GM19372 (cell line): ENCODE measurements at regions not wholly inside any gene's neighbourhood (a gene's known extent, or its start where the extent isn't known, plus 50 kb on each side); places are given as distances from the start of the nearest gene placed in this dataset.

ENCODE experiments used
- ATAC-seq: cut with Tn5 transposase; IDR thresholded peaks from one replicate; pipeline ENCODE4 v1.9.1; 2021; ENCODE audit warnings: mild to moderate bottlenecking, low read depth, moderate library complexity; ENCODE audit not compliant: unreplicated experiment

DNA sequence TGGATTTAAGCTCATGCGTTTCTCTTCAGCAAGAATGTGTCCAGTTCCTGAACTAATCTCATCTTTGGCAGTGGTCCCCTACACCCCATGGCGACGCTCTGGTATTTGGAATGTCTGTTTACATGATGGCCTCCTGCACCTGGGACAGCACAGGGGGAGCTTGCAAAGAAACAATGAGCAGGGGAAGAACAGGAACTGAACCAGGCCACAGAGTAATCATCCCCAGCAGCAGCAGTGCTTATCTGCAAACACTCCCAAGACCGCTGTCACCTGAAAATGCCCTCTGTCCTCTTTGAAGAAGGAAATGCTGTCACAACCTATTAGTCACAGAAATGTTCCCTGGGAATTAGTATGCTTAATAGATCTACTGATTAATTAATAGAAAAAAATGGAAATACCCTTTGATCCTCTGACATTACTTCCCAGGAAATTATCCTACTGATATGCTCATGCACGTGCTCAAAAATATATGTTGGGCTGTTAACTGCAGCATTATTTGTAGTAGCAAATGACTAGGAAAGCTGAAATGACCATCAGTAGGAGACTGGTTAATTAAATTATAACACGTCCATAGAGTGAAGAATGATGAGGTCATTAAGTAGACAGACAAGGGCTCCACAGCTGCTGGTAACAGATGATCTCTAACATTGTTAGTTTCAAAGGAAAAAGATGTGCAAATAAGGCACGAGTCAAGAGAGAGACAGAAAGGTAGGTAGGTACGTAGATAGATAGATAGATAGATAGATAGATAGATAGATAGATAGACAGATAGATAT, 279.3 kb upstream of the FLRT2 start:
- ATAC-seq, result no peak

GRCh38 chr14:85252011-85252410, 277.9 kb upstream of the FLRT2 start:
- ATAC-seq, result no peak

GRCh38 chr14:85254711-85255110, 275.2 kb upstream of the FLRT2 start:
- ATAC-seq, result no peak

DNA sequence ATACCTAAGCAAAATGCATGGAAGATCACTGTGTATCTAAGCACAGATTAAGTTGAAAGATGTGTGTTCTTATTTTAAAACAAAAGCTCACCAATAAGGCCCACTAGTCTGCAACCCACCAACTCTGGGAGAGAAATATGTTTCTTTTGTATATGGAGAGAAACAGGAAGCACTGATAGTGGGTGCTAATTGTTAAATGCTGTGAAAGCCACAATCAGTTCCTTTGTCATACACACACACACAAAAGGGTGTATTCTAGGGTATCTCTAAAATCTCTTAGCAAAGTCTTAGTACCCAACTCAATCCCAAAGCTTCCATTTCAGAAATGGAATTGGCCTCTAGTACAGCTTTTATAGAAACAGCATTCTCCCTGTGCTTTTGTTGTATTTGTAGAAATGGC, 272.7 kb upstream of the FLRT2 start:
- no peak for ATAC-seq

GRCh38 chr14:85263916-85264675, 265.8 kb upstream of the FLRT2 start:
- no peak for ATAC-seq

DNA sequence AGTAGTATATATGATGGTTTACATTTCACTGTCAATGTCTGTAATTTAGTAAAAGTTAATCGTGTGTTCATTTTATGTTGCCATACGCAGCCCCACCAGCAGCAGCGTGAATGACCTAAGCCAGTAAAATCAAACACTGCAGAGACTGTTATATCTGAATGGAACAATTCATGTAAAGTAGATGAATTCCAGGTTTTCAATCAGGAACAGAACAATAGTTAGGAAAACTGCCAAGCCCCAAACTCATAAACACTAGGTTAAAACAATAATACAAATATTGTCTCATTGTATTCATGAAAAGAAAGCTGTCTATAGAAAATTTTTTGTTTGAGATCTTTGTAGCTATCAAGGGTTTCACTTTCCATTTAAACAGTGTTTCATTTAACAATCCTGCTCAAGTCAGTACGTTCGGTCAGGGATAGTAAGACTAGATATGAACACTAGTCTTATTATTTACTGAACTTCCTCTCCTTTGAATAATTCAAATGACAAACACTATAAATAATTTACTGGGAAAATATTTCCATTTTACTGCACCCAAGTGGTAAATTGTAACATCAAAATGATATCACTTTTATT, 256.8 kb upstream of the FLRT2 start:
- no peak for ATAC-seq

- no peak for ATAC-seq
Measured at GRCh38 chr14:85273952-85274351, 256.0 kb upstream of the FLRT2 start.

DNA sequence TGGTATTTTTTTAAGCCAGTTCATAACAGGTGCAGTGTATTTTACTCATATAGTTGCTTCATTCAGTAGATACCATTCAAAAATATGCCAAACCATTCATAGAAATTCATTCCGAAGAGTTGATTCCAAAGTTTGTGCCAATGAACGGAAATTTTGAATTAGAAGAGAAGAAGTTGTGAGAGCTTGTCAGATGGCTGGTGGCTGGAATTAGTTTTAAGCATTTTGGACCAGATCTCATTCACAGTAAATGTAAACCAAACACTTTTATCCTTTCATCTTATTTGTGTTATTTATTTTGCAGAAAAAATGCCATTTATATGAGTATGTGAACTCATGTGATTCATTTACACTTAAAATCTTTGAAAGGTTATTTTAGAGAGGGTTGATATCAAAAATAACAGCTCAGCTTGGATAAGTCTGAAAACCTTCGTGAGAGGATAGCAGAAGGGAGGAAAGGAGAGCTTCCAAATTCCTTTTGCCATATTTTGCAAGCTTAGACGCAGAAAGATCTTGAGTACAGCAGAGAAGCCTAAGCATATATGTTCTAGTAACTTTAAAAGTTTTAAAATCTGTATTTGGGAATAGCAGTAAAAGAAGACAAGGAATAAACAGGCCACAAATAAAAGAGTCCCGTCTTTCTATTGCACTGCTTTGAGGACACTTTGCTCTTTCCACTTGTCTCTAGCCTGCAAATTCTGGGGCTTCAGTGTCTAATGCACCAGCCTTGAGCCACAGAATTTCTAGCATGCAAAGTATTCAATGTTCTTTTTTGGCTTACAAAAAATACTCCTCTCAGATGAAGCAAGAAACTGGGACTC, 253.6 kb upstream of the FLRT2 start:
- ATAC-seq, result no peak

- ATAC-seq, result no peak
Measured at GRCh38 chr14:85276979-85277228, 253.0 kb upstream of the FLRT2 start.

DNA sequence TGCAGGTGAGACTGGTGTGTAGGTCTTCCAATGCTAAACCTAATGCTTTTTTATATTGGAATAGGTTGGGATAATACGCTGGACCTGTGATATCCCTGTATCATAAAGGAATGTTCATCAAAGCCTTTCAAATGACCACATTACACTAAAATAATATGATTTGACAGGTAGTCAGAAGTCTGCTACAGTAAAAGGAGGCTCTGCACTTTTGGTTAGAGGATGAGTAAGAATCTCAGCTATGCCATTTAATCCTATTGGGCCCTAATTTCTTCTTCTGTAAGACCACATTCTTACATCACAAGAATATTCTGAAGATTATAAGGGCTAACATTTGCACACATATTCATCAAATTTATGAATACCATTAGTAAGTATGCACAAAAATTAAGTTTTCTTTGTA, 250.5 kb upstream of the FLRT2 start:
- no peak for ATAC-seq

DNA sequence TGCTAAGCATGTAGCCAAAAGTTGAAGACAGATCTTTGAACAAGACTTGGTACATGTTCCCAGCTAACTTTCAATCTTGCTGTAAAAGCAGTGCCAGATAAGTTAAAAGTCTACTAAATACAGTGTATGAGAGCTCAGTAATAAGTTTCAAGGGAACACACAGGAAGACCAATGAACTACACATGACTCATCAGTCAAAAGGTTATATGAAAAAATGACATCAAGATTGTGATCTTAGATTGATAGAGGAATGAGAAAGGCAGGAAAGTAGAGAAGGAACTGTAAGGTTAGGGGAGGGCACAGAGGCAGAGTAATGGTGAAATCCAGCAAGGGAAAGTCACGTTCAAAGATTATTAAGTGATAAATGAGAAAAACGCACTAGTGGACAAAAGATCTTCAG, 249.9 kb upstream of the FLRT2 start:
- ATAC-seq, result no peak

GRCh38 chr14:85281921-85282320, 248.0 kb upstream of the FLRT2 start:
- ATAC-seq, result no peak

DNA sequence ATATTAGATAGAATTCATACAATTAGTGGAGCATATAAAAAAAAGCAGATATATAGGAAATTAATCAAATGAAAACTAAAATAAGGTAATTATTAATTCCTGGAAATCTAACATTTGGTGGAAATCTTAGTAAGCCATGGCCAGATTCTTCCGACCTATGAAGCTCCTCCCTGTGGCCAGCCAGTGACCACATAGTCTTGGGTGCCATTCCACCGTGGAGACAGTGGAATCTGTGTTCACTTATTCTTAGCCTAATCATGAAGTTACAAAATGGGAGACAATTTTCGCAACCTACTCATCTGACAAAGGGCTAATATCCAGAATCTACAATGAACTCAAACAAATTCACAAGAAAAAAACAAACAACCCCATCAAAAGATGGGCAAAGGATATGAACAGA, 241.9 kb upstream of the FLRT2 start:
- no peak for ATAC-seq

GRCh38 chr14:85291731-85292130, 238.2 kb upstream of the FLRT2 start:
- ATAC-seq, result no peak

- ATAC-seq, result no peak
Measured at GRCh38 chr14:85293612-85294234, 236.2 kb upstream of the FLRT2 start.

DNA sequence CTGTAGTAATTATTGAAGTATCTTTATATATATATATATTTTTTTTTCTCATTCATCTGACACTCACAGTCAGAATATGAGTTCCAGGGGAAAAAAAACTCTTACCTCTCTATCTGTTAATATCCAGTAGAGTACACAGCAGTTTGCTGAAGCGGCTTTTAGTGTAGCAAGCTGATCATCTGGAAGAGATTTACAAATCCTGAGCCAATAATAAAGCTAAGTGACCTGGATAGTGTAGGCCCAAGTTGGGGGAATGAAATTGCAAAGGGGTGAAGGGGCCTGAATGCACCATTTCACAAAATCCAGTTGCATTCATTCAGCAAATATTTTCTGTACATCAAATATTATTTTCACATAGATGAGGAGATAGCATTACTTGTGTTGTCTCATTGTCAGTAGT, 234.6 kb upstream of the FLRT2 start:
- ATAC-seq, result no peak

DNA sequence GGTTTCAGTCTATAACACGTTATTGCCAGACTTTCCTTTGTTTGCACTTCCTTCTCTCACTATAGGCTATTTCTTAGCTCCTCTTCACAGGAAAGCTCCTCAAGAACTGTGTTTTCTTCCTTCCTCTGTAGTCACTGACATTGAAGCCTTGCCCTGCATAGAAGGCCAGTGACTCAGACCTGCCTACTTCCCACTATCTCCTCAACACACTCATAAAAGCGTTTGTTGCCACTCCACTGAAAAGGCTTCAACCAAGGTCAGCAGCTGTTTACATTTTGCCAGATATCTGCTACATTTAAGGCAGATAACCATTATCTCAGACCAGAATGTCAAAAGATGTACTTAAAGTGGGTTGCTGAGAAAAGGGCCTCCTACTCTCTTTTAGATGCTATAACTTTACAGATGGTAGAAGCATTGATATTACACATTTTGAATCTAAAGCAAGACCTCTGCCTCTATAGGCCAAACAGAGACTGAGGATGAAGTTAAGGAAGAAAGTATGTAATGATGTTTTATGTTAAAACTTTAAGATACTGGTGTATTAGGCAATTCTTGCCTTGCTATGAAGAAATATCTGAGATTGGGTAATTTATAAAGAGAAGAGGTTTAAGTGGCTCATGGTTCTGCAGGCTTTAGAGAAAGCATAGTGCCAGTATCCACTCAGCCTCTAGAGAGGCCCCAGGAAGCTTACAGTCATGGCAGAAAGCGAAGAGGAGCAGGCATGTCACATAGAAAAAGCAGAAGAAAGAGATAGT, 233.3 kb upstream of the FLRT2 start:
- ATAC-seq, result no peak

GRCh38 chr14:85300107-85300506, 229.8 kb upstream of the FLRT2 start:
- ATAC-seq, result no peak

GRCh38 chr14:85301506-85301905, 228.4 kb upstream of the FLRT2 start:
- ATAC-seq, result no peak

GRCh38 chr14:85306024-85306423, 223.9 kb upstream of the FLRT2 start:
- no peak for ATAC-seq
